ENCODE measurements at regions not wholly inside any gene's neighbourhood (a gene's known extent, or its start where the extent isn't known, plus 50 kb on each side); places are given as distances from the start of the nearest gene placed in this dataset.

- TF ChIP-seq CTCF (IDR thresholded peaks at IDR 0.05) = no peak
- TF ChIP-seq POLR2A (IDR thresholded peaks at IDR 0.05) = no peak
Observed at GRCh38 chr10:94062611-94063010, 68.9 kb downstream of the PLCE1 start.

All from testis (tissue), 2 donors.